SHP77 (cell line): ENCODE measurements at regions not wholly inside any gene's neighbourhood (a gene's known extent, or its start where the extent isn't known, plus 50 kb on each side); places are given as distances from the start of the nearest gene placed in this dataset.
"Not testable (repeated sequence)": the region's sequence is repeated elsewhere in the genome, so short reads cannot be mapped to it uniquely, and the experiment has no call there.

Experiments used
- DNase-seq, 2 experiments: peaks; one replicate each; lab custom pipeline; 2025; lab: John Stamatoyannopoulos, UW

DNA sequence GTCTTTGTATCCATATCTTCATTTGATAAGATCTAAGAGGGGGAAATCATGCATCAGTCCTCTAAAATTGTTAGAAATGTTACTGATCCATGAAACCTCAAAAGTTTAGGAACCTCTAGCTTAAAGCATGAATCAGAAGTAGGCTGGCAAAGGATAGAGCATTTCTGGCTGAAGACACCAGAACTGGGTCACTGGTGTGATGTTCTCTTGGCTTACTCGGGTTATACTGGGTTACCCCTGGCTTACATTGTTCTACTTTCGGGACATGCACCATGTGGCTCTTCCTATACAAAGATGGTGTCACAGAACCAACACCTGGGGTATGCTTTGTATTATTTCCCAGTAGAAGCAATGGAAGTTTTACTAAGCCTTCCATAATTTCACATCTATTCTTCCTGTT lies 83.2 kb upstream of the TNP1 start:
- no peak for DNase-seq

DNA sequence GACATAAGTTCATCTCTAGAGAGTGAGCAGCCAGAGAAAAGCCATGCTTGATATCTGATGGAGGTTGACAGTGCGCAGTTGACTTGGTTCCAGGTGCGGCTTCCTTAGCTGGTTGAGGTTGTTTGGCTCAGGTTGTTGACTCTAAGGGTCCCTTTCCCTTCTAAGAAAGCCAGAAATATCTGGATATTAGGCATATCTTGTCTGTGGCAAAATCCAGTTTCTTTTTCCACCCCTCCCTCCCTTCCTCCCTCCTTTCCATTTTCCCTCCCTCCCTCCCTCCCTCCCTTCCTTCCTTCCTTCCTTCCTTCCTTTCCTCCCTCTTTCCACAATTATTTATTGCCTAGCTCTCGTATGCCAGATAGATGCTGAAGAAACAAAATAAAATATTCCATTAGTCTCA lies 82.6 kb upstream of the TNP1 start:
- DNase-seq, result no peak

DNA sequence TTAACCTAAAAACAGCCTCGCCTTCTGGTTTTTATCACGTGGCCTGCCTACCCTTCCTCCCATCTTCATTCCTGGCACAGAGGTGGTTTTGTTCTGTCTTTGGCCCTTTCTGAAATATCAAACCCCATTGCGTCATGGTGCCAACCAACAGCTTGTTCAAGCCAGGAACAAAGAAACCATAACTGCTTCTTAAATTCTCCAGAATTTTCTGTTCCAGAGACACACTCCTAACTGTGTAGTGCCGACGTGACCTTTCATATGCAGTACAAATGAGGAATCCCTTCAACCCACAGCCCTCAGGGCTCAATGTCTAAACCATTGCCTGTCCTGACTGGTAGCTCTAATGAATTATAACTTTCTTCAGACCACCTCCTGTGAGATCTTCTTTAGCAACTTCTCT lies 82.2 kb upstream of the TNP1 start:
- DNase-seq, result no peak

DNA sequence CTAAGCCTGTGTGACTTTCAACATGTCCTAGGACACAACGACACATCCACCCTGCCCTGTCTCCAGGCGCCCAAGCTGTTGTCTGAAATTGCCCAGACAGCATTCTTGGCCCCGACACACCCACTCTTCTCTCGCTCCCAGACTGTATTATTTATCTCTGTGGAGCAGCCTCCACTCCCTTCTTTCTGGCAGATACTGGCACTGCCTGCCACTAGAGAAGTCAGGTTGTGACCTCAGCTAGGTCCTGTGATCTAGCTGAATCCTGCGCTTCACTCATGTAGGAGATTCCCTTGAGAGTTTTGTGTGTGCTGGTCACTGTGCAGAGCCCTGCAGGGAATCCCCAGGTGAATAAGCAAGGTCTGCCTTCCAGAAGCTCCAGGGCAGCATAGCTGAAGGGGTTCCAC lies 77.1 kb upstream of the TNP1 start:
- no peak for DNase-seq

DNA sequence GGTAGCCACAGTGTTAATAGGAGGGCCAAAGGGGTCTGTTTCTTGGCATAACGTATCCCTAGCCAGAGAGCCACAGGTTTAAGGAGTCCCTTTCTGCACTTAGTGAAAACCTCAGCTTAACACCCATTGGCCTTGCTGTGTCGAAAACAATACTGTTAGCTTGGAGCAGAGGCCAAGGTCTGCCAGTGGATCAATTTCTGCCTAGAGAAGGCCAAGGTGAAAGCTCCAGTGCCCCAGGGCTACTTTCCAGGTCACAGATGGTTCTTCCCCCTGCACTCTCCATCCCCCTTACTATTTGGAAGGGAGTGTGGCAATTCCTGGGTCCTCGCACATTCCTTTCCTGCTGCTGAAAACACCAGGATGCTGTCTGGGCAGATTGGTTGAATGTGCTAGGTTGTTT lies 74.8 kb upstream of the TNP1 start:
- no peak for DNase-seq

DNA sequence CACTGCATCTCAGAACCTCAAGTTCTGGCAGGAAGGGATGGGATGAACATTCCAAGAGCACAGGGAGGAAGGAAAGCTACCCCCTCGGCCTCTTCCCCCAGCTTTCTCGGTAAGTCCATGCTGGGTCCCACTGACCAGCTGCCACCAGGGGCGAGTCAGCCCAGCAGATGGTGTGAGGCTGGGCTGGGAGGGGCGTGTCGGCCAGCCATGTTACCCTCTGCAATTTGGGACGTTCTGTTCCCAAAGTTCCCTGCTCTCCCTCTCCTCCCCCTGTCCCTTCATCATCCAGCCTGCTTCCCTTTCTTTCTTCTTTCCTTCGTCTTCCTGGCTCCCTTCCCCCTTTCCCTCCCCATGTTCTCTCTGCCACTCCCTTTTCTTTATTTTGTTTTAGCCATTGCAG lies 74.3 kb upstream of the TNP1 start:
- DNase-seq, result no peak

DNA sequence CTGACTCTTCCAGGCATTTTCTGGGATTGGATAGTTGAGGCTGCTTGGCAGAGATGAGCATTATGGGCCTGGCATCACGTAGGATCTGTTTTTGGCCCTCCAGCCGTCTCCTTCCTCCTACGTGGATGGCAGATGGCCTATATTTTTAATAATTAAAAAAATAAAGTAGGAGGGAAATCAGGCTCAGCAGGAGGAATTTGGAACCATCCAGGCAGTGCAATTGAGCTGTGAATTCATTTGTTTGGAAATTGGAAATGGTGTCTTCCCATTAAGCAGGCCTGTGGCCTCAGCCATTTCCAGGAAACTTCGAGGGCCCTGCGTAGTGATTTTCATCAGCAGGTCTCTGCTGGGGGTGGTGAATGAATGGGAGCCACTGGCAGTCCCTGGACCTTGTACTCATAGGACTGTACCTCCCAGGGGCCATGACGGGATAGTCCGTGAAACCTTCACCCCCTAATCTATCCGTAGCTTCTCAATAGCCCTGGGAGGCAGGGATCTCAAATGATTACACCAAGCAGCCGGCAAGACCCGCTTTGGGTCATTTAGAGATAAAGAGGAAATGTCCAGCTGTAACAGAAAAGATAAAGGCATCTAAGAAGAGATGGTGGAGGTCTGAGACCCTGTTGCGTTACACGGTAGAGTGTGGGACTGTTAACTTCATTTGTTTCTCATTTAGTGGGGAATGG lies 73.1 kb upstream of the TNP1 start:
- DNase-seq, result no peak

DNA sequence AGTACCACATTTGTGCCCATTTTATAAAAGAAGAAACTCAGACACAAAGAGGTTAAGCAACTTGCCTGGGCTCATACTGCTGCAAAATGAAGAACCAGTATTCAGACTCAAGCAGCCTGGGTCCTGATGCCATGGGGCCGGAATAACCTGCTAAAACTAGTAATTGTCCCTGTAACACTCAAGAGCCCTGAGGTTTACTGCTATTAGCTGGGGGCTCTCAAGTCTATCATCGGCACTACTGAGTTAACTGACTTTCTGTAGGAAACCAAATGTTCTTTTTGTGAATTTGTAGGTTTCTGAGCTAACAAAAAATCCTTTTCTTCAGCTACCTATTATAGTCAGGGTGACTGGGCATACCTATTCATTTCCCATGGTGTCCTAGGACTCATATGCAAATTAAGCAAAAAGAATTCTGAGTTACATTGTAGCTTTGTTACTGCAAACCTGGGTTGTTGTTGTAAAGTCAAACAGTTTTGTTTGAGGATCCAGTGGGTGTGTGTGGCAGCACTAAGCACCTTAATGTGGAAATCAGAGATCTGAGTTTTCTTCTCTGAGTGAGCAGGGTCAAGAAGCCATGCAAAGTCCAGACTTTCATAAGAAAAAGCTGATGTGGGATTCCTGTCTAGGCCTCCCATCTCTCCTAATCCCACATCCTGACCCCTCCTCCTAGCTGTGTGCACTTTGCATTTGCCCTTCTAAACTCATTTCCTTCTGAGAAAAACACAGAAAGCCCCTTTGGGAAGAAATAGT lies 72.4 kb upstream of the TNP1 start:
- DNase-seq, result no peak

DNA sequence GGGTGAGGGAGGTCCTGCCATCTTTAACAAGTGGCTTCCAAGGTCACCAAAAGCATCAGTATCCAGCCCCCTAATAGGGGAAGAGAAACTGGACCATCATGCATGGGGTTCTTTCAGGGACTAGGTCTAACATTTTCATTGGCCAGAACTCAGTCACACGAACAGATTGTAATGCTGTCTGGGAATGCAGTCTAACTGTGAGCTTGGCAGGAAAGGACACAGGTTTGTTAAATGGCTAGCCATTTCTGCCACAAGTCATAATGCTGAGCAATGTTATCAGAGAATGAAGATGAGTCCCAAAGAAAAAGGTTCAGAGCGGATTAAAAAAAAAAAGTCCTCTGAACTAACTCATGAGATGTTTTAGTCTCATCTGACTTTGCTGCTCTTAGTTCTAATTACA lies 70.9 kb upstream of the TNP1 start:
- DNase-seq, result no peak

DNA sequence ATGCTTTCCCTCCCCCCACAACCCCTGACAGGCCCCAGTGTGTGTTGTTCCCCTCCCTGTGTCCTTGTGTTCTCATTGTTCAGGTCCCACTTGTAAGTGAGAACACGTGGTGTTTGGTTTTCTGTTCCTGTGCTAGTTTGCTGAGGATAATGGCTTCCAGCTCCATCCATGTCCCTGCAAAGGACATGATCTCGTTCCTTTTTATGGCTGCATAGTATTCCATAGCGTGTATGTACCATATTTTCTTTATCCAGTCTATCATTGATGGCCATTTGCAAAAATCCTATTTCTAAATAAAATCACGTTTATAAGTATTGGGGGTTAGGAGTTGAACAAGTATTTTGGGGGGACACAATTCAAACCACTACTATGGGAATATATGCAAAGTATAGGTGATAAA lies 69.5 kb upstream of the TNP1 start:
- DNase-seq, result not testable (repeated sequence)

DNA sequence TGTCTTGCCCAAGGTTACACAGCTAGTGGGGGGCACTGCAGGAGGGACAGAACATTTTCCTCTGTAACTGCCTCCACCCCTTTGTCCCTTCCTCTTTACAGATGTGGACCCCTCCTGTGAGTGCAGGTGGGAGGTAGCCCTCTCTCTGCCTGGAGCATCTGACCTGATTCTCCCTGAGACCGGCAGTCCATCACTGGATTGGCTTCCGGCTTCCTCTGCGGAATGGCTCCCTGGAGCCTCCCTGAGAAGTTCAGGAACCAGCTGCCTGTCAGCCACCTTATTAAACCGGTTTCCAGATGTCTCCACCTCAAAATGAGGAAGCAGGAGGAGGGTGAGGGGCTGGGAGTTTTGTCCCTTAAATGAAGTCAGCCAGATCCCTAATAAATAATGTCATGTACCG lies 67.3 kb upstream of the TNP1 start:
- no peak for DNase-seq

DNA sequence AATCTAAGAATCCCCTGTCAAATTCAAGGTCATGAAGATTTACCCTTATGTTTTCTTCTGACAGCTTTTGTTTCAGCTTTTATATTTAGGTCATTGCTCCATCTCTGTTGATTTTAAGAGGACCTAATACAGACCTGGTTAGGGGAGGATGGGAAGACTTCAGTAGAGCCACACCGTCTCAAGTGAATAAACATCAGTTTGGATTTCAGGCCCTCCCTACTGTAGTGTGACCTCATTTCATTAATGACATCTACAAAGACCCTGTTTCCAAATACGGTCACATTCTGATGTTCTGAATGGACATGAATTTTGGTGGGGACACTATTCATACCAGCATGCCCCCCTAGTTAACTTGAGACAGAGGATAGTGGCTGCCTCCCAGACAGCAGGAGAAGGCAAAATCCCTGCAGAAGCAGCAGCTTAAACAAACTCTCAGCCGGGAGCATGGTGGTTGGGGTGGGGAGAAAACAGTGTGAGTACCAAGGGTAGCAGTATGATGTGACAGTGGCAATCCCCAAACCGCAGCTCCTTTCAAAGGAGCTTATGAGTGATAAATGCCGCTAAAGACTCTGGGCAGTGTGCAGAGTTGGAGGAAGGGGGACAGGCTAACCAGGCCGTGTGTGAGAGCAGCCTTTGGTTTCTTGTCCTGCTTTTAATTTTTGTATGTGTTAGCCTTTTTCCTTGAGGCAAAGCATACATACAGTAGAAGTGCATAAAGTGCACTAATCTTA lies 65.9 kb upstream of the TNP1 start:
- DNase-seq, result no peak

DNA sequence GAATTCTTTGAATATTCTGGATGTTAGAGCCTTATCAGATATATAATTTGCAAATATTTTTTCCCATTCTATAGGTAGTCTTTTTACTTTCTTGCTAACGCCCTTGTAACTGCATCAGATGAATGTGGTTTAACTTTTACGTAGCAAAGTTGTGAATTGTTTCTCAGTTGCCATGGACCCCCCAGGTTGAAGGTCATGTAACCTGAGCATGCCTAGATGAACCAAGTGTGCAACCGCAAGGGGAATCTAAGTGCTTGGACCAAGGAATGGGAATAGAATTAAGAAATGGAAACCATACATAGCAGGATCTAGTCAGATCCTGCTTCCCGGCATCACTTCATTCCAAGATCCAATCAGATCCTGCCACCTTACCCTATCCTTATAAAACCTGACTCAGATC lies 65.1 kb upstream of the TNP1 start:
- no peak for DNase-seq

DNA sequence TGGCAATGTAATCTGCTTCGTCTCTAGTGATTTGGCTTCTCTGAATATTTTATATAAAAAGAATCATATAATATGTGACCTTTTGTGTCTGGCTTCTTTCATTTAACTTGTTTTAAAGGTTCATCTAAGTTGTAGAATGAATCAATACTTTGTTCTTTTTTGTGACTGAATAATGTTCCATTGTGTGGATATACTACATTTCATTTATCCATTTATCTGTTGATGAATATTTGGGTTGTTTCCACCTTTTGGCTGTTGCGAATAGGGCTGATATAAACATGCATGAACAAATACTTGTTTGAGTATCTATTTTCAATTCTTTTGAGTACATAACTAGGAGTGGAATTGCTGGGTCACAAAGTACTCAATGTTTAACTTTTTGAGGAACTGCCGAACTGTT lies 63.8 kb upstream of the TNP1 start:
- no peak for DNase-seq

DNA sequence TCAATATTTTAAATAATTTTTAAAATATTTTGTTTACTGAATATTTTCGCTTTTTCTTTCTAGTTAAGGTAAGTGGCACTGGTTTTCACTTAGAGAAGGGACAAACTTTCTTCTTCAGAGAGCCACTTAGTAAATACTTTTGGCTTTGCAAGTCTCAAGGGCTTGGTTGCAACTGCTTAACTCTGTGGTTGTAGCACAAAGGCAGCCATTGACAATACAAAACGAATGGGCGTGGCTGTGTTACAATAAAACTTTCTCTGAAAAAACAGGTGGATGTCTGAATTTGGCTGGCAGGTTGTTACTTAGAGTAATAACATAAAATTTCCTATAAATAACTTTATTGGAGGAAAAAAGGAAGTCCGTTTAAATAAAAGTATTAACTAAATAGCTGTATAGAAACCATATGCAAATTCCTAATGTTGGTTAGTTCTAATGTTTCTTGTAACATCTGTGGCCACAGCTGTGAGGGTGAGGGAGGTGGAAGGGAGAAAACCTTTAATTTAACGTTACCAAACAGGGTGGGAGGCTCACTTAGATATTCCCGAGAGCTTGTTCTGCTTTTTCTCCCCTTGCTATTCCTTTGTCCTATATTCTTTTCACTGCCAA lies 62.4 kb upstream of the TNP1 start:
- DNase-seq, result no peak

DNA sequence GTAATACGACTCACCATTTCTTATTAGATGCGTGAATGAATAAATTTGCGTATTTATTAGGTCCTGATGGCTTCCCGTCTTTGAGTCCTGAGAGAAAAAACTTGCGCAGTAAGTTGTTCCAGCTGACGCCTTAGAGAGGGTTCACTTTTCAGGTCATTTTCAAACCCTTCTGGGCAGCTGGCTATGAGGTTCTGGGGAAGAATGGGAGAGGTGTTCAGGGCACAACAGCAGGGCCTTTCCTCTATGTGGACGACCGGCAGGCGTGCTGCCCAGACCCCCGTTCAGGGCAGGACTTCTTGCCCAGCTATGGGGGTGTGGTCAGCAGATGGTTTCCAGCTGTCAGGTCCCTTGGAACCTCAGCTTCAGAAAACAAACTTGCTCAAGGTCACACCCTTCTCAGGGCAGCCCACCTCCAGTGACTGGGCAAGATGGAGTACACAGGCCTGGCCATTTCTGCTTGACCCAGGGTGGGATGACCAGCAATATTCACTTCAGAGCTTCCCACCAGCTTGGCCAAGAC lies 61.1 kb upstream of the TNP1 start:
- DNase-seq, result no peak

DNA sequence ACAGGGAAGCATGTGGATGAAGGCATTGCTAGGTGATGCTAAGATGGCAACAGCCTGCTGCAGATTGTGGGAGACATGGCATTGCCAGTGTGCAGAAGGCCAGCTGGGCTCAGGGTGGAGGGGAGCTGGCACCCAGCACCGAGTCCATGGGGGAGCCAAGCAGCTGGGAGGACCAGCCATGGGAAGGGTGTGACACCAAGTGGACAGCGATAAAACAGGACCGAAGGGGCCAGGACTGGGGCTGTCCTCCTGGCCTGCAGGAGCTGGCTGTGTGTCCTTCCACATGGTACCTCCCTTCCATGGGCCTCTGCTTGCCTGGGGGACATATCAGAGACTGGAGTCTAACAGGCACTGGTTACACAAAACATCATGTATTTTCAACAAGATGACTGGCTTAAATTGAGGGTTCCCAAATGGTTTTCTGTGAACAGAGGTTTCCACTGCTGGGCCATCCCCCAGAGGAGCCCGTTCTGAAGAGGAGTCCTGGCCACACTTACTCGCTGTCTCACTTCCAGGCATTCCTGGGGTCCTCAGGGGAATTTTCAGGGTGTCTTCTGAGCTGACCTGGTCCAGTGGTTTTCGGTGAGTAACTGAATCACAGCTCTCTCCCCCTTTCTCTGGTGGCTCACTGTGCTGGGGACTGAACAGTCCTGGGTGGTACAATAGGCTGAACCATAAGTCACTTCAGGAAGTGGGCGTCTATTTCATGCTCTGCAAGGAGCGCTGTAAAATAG lies 60.4 kb upstream of the TNP1 start:
- DNase-seq, result peak in 1 of 2 experiments; percentile 64

DNA sequence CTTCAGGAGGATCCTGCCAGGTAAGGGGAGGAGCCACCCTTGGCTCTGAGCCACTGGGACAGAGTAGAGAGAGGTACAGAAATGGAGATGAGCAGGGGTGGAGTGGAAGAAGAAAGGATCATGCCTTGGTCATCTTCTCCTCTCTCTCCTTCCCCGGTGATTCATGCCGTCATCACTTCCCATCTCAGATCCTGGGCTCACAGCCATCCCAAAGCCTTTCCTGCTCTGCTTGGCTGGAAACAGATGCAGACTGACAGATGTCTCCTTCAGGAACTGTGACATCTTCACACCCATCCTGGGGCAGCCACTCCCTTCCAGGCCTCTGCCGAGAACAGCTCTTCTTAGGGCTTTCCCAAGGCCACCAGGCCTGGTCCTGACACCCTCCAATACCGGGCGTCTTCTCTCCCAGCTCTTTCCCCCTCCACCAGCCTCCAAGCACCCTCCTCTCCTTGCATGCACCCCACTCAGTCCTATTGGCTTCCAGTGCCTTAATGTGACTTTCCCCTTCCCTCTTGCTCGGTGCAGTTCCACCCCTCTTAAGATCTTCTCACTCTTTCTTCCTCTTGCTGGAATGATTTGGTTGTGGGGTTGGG lies 58.3 kb upstream of the TNP1 start:
- DNase-seq, result no peak

DNA sequence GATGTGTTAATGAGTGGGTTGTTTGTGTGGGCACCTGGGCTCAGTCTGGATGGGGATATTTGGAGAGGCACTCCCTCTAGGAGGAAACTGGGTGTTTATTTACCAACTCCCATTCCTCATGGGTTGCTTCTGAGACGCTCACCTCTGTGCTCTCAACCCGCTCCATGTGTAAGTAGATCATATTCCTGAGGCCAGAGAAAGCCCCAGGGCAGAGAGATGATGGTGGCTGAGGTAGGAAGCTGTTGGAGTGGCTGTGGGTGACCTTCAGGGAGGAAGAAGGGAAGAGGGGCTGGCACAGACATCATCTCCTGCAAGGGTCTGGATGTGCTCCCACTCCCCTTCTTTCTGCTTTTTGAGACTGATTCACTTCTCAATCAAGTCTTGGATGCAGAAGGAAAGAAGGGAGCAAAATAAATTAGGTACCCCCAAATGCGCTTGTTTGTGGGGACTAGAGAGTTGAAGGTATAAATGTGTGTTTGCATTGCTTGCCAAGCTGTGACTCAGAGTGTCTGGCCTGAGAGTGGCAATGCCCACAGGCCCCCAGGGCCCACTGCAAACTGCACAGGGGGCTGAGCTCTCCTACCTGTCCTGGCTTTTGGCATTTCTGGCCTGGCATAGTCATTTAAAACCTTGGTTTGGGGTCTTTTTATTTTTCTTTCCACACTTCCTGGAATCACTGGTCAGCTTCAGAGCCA lies 57.2 kb upstream of the TNP1 start:
- no peak for DNase-seq

DNA sequence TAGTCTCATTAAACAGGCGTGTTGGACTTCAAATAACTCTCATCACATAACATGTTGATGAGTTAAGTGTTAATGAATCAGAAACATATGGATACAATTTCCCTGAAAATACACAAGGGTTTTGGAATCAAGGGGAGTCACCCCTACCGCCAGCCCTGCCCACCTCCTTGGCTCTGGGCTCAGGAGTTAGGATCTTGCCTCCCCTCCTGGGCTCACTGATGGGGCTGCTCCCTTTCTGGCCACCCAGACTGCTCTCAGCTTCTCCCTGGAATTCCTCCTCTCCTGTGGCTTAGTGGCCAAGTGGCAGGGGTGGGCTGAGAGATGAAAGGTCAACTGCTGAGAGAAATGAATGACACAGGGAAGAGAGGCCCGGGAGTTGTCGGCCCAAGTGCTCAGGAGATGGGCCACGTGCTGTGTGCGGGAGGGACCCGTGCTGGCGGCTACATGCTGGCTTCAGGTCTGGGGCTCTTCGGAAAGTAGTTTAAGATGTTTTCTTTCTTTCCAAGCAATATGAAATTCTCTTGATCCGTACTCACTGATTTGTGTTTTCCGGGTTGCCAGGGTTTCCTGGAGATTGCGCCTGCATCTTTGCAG lies 55.8 kb upstream of the TNP1 start:
- no peak for DNase-seq

DNA sequence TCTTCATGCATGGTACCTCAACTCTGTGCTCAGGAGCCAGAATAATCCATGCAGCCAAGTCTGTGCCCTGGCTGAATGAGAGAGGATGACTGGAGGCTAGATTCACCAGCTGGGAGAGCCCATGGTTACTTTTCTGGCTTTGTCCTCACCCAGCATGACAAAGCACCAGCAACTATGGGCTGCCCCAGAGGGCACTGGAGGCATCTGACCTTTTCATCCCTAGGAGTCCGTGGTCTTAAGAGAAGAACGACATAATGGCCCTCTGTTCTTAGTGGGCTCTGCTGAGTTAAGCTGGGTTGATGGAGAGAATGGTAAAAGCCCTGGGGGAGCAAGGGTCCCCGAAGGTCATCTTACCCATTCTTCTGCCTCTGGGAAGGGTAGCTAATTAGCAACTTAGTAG lies 54.6 kb upstream of the TNP1 start:
- no peak for DNase-seq
